ENCODE measurements at regions not wholly inside any gene's neighbourhood (a gene's known extent, or its start where the extent isn't known, plus 50 kb on each side); places are given as distances from the start of the nearest gene placed in this dataset.
"Not testable (repeated sequence)": the region's sequence is repeated elsewhere in the genome, so short reads cannot be mapped to it uniquely, and the experiment has no call there.

DNA sequence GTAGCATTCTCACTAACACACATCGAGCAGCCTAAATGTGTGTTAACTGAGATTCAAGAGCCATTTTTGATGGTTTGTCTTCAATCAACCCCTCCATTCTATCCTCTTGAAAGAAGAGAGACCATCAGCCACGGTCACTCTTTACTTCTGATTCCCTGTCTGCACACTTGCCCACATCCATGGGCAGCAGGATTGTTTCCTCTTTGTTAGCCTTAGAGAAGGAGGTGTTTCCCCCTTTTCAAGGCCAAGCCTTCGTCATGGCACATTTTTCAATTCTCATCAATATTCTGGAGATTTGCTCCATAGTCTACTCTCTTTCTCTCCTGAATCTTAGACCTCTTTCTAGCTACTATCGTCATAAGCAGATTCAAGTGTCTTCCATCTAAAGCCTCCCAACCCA is 522.4 kb upstream of the NAALADL2 start:
- no peak for DNase-seq

GRCh38 chr3:174337227-174337626 is 521.9 kb upstream of the NAALADL2 start:
- no peak for DNase-seq

DNA sequence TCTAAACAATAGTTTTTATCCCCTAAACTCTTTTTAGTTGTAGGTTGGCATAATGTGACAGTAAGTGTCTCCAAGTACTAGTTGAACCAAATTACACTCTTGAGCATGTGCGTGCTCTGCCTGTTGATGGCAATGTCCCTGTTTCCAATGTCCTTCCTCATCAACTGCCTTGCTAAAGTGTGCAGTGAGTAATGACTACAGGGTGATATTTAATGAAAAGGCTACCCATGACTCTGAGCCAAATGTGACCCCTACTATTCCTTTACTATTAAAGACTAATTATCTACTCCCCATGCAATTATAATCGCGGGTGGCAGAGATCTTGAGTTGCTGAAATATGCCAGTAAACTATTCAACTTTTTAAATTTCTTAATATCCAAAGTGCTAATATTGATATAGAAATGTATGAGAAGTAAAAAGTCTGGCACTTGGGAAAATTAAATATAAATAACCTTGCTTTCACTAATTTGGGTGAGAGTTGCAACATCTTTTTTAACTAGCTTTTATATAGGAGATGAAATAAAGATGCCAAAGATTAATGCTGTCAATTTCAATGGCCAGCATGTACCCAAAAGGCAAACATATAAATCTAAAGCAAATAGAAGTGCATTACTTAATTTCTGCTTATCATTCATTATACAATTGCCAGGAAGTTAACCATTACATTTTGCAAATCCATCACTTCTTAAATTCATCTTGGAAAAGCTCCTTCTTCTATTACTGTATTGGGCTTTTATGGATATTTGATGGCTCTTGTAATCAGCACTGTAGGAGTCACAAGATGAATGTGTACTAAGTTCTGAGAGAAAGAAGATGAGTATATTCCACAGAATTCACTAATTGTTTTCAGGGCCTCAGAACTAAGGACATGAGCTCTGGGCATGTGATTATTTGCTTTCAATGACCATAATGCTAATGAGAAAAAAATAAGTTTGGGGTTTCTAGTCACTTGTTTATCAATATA is 518.2 kb upstream of the NAALADL2 start:
- no peak for DNase-seq

DNA sequence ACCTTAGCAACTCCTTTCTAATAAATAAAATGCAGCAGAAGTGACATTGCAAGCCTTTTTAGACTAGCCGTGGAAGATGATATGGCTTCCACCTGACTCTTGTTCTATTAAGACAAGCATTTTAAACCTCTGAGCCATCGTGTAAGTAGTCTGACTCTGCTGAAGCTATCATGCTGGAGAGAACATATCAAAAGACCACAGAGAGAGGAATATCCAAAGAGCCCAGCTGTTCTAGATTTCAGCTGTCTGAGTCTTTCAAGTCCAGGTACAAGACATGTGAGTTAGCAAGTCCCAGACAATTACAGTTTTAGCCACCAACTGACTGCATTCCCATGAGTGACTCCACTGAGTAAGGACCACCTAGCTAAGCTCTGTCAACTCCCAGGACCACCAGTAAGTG is 517.0 kb upstream of the NAALADL2 start:
- DNase-seq: no peak

DNA sequence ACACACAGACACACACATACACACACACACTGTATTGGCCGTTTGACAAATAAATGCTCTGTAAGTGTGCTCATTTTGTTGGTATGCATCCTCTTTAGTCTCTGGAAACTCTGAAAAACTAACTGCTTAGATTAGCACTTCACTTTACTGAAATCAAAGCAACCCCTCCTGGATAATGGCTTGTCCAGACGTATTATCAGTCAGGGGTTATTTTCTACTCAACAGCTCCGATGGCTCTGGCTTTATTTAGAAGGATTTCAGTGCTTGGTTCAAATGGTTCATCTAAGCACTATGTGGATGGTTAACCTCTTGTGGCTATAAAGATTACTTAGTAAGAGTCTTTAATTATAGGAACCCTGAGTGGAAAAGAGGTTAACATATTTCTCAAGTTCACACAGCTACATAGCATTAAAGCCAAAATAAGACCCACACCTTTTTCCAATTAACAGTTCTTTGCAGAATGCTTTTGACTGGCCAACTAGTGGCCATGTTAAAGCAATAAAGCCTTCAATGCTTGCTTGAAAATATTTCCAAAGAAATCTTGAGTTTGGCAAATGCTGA is 516.1 kb upstream of the NAALADL2 start:
- no peak for DNase-seq

DNA sequence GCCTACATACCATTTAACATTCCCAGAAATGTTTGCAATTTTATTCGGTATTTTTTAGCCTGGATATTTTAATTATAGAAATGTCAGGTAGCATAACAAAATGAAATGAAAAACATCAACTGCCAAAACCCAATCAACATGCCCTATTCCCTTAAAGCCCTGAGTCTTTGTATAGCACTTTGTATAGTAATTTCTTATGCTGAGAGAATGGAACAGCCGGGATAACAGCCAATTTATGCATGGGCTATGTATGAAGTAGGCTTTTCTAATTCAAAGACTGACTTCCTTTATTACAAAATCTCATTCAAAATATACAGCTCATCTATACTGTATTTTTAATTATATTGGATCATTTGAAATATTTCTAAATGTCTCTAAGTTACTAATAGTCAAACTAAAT is 513.0 kb upstream of the NAALADL2 start:
- DNase-seq: no peak

- DNase-seq: no peak
Observed at GRCh38 chr3:174346571-174346970, 512.6 kb upstream of the NAALADL2 start.

DNA sequence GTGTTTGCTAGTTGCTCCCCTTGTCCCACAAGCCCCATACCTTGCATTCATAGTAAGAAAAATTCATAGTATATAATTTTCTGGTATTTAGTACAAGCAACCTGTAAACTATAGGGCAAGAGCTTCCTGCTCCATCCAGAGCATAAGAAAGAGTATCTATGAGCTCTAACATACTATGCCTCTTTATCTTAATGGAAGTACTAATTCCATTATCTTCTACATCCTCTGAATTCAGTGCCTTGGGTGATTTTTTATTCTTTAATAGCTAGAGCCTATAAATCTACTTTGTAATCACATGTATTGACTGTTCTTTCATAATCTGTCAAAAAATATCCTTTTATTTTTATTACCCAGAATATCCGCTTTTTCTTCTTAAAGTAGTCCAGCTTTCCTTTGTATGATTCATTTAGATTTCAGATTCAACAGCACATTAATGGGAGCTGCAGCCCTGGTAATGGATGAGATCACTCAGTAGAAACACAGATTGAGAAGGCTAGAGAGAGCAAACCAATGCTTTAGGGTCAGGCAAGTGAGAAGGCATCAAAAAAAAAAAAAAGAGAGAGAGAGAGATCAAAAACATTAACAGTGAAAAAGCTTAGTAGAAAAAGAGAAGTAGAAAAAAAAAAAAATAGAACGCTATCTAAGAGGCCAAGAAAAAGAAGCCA is 511.5 kb upstream of the NAALADL2 start:
- no peak for DNase-seq

DNA sequence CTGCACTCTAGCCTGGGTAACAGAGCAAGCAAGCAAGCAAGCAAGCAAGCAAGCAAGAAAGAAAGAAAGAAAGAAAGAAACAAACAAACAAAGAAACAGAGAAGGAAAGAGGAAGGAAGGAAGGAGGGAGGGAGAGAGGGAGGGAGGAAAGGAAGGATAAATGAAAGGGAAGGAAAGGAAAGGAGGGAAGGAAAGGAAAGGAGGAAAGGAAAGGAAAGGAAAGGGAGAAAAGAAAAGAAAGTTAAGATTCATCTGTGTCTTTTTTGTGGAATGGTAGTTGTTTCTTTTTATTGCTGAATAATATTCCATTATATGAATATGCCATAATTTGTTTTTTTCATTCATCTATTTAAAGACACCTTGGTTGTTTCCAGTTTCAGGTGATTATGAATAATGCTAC is 506.9 kb upstream of the NAALADL2 start:
- DNase-seq: no peak

DNA sequence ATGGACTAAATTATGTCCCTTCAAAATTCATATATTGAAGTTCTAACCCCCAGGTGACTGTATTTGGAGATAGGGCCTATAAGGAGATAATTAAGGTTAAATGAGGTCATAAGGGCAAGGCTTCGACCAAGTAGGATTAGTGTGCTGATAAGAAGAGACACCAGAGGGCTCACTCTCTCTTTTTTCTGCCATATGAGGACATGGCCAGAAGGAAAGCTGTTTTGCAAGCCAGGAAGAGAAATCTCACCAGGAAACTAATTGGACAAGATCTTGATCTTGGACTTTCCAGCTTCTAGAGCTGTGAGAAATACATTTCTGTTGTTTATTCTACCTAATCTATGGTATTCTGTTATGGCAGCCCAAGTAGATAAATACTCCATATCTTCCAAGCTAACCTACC is 503.6 kb upstream of the NAALADL2 start:
- no peak for DNase-seq

- no peak for DNase-seq
Observed at GRCh38 chr3:174356596-174356995, 502.5 kb upstream of the NAALADL2 start.

- no peak for DNase-seq
Observed at GRCh38 chr3:174358252-174358651, 500.9 kb upstream of the NAALADL2 start.

DNA sequence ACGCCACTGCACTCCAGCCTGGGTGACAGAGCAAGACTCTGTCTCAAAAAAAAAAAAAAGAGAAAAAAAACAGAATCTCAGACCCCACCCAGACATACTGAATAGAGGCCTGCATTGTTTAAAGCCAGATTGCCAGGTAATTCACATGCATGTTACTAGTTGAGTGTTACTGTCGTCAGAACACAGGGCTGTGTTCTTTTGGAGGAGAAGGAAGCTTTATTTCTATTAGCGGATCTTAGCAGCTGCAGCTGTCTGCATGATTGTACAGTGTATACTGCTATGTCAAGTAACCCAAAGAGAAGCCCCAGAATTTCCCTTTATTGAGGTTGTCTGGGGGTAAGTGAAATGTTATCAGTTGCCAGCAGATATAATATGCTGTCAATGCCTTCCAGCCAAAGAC is 496.6 kb upstream of the NAALADL2 start:
- DNase-seq: no peak

DNA sequence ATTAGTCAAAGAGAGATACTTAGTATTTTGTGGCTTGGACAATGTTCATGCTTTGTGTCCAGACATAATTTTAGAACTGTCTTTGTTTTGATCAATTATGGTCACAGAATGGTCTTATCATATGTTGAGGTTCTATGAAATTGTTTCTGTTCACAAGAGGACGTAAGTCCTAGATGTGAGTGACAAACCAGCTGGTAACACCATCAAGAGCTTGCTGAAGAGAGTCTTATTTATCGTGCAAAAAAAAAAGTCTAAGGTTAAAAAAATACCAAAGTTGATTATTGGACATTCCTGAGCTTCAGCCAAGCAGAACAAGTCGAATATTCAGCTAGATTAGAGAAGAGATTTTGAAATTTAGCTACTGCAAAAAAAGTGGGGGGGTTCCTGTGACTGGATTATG is 495.9 kb upstream of the NAALADL2 start:
- DNase-seq: no peak

DNA sequence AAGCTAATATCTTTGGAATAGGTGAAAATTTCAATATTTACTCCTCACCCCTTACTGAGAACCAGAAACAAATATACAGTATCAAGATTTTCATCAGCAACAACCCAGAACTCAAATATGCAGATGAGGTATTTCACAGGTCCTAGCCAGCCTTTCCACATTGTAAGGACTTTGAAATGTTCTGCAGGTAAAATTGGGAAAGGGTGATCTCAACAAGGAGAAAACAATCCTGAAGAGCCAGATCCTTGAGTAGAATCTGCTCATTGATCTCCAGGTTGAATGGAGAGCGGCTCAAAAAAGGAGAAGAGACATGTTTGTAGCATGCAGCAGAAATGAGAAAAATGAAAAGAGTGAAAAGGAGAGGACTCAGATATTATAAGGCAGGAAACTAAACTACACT is 493.3 kb upstream of the NAALADL2 start:
- DNase-seq: no peak

GRCh38 chr3:174366904-174367303 is 492.2 kb upstream of the NAALADL2 start:
- DNase-seq: not testable (repeated sequence)

DNA sequence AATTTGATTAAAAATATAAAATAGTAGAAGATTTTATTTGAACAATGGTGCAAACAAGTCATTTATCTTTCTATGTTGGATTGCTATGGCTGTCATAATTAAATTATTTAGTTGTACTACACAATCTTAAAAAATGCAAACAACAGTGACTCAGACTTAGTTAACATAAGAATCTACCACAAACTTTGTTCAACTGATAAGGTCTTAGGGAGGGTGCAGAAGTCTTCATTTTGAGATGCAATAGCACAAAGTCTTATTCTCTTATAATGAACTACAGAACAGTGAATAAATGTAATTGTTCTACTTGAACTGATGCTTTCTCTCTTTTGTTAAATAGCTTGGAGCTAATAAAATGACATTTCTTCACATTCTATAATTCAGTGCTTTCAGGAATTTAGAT is 482.8 kb upstream of the NAALADL2 start:
- DNase-seq: no peak

DNA sequence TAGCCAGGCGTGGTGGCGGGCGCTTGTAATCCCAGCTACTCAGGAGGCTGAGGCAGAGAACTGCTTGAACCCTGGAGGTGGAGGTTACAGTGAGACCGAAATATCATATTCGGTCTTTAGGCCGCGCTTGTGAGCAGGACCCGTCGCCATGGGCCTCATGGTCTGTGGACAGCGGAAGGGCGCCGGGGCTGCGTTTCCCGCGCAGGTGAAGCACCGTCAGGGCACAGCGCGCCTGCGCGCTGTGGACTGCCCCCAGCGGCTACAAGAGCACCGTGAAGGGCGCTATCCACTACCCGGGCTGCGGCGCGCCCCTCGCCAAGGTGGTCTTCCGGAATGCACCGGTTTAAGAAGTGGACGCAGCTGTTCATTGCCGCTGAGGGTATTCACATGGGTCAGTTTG is 482.0 kb upstream of the NAALADL2 start:
- no peak for DNase-seq

- DNase-seq: no peak
Observed at GRCh38 chr3:174377684-174378083, 481.4 kb upstream of the NAALADL2 start.

GRCh38 chr3:174382878-174383277 is 476.3 kb upstream of the NAALADL2 start:
- DNase-seq: no peak

DNA sequence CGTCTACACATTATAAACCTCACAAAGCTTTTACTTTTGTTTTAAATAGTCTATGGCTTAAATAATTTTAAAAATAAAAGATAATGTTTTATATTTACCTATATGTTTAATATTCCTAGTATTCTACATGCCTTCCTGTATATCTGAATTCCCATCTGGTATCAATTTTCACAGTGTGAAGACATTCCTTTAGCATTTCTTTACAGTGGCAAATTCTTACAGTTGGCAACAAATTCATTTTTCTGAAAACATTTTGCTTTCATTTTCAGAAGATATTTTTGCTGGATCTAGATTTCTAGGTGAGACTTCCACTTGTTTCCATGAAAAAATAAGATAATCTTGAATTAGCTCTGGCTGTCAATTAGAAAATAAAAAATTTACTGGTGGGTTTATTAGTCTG is 471.4 kb upstream of the NAALADL2 start:
- DNase-seq: no peak

DNA sequence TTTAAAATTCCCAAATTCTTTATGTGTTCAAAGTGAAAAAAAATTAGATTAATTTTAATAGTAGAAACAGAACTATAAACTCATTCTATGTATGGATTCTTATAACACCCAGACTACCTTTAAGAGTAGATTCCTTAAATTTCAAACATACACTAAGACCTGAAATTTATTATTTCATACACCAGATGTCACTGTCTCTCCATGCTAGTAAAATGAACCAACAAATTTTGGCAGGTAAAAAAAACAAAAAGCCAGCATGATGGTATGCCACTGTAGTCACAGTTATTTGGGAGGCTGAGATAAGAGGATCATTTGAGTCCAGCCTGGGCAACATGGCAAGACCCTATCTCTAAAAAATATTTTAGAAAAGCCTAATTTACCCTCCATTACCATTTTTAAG is 461.3 kb upstream of the NAALADL2 start:
- no peak for DNase-seq

DNA sequence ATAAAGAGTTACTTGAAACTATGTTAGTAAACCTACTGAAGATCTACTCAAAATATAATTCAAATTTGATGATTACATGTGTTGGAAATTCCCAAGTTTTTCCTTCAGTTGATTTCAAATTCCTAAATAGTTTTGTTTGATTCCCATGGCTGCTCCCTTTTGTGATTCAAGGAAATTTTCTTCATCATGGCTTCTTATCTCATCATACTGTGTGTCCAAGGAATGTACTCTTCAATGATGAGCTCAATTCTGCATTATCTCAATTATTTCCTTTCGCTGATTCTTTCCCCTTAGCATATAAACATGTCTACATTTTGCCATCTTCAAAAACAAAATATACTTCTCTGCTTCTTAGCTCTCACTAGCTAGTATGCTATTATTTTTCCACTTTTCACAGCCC is 460.4 kb upstream of the NAALADL2 start:
- DNase-seq: no peak

- DNase-seq: no peak
Observed at GRCh38 chr3:174403831-174404230, 455.3 kb upstream of the NAALADL2 start.

Measured in stimulated activated CD4-positive, alpha-beta T cell treated with anti-CD3 and anti-CD28 coated beads, Interleukin-4, amount 100 ng/mL, for 24 hours (primary cell).